Ovary (tissue), 3 donors: ENCODE measurements at regions not wholly inside any gene's neighbourhood (a gene's known extent, or its start where the extent isn't known, plus 50 kb on each side); places are given as distances from the start of the nearest gene placed in this dataset.

Experiments used
- CTCF ChIP-seq, 3 donors: fragments of 450-650 bp in 2 of 3; fragments of 200-600 bp in 1 of 3; IDR thresholded peaks; one replicate each; pipeline versions ENCODE4 v1.5.1 to v1.8.0; 2016 to 2022; ENCODE audit warnings: antibody characterized with exemption in 3 of 3, mild to moderate bottlenecking in 1 of 3
- POLR2A ChIP-seq: fragments of 450-650 bp; IDR thresholded peaks from one replicate; pipeline ENCODE4 v1.6.1; 2017; ENCODE audit warnings: antibody characterized with exemption, mild to moderate bottlenecking, moderate library complexity
- donor health status: DM: no; HTN: no; CAD: no.

- TF ChIP-seq CTCF (IDR thresholded peaks at IDR 0.05) (no peak), POLR2A (no peak)
These were observed 1204.0 kb upstream of the ADGRB3 start for GRCh38 chr6:67431076-67431475.
